Caco-2 (cell line): ENCODE measurements at regions not wholly inside any gene's neighbourhood (a gene's known extent, or its start where the extent isn't known, plus 50 kb on each side); places are given as distances from the start of the nearest gene placed in this dataset.

Experiments
- BruUV-seq: library from RNA; stranded (reverse); fragments of 400-500 nt; replicated peaks from 2 replicates; lab custom pipeline; 2021; lab: Mats Ljungman, UMichigan
- CTCF ChIA-PET: fragments of 300-600 bp; sonication (Branson Sonifier 250); formaldehyde crosslinking; loops from one replicate; lab custom pipeline; 2022; ENCODE audit warnings: antibody characterized with exemption; lab: Charles Lee
- POLR2A ChIA-PET: fragments of 300-600 bp; sonication (Branson Sonifier 250); formaldehyde crosslinking; loops from one replicate; lab custom pipeline; 2022; ENCODE audit warnings: antibody characterized with exemption; lab: Charles Lee
- DNase-seq, 2 experiments: peaks; one replicate each; pipeline versions ENCODE4 v3.0.0 to v3.0.0-alpha.2; 2020 to 2022
- H3K27me3 ChIP-seq: replicated peaks from 2 replicates; pipeline ENCODE4 v1.6.0; 2011; ENCODE audit warnings: low read length; ENCODE audit not compliant: control insufficient read depth, insufficient read depth
- H3K36me3 ChIP-seq: 2 replicates; pipeline ENCODE4 v1.5.1; 2011; ENCODE audit warnings: low read length; ENCODE audit not compliant: control insufficient read depth, insufficient read depth
- H3K4me1 ChIP-seq: fragments of 250-450 bp; sonication (Bioruptor Pico); 2 replicates; pipeline ENCODE4 v1.5.1; 2020; ENCODE audit warnings: mild to moderate bottlenecking
- H3K4me3 ChIP-seq: 2 replicates; pipeline ENCODE4 v1.5.1; 2011; ENCODE audit warnings: low read depth, mild to moderate bottlenecking, control low read depth, low read length
- H3K9me3 ChIP-seq: fragments of 250-450 bp; sonication (Bioruptor Pico); 2 replicates; pipeline ENCODE4 v1.5.1; 2020; ENCODE audit warnings: mild to moderate bottlenecking, moderate library complexity
- H3K27ac Mint-ChIP-seq: one replicate; pipeline ENCODE4 v1.8.0; 2022; ENCODE audit warnings: mixed read lengths; ENCODE audit not compliant: unreplicated experiment
- H3K27me3 Mint-ChIP-seq: one replicate; pipeline ENCODE4 v1.8.0; 2022; ENCODE audit warnings: mixed read lengths; ENCODE audit not compliant: insufficient read depth, unreplicated experiment
- H3K36me3 Mint-ChIP-seq: one replicate; pipeline ENCODE4 v1.8.0; 2022; ENCODE audit warnings: mild to moderate bottlenecking, mixed read lengths; ENCODE audit not compliant: insufficient read depth, unreplicated experiment
- H3K4me1 Mint-ChIP-seq: one replicate; pipeline ENCODE4 v1.8.0; 2022; ENCODE audit warnings: low read depth, mixed read lengths; ENCODE audit not compliant: unreplicated experiment
- H3K4me3 Mint-ChIP-seq: one replicate; pipeline ENCODE4 v1.8.0; 2022; ENCODE audit warnings: mild to moderate bottlenecking, moderate library complexity, mixed read lengths; ENCODE audit not compliant: unreplicated experiment
- H3K9me3 Mint-ChIP-seq: one replicate; pipeline ENCODE4 v1.8.0; 2022; ENCODE audit warnings: mixed read lengths; ENCODE audit not compliant: unreplicated experiment
- intact Hi-C: fragments of 100-400 bp; cut with micrococcal nuclease; formaldehyde crosslinking; loops from one replicate; pipeline ENCODE4 v1.10.0; 2022; ENCODE audit not compliant: unreplicated experiment
- TF ChIP-seq, protein P1 (sequence below), 2 experiments: fragments of 200-600 bp in 1 of 2; IDR thresholded peaks; 1 replicate in 1 of 2; 2 replicates in 1 of 2; pipeline versions ENCODE4 v1.5.1 to v1.8.0; 2011 to 2022; ENCODE audit warnings: antibody characterized with exemption in 1 of 2, control low read depth in 1 of 2, inconsistent platforms in 1 of 2, low read depth in 1 of 2, low read length in 1 of 2, mild to moderate bottlenecking in 1 of 2, moderate library complexity in 1 of 2; ENCODE audit not compliant: insufficient read depth in 1 of 2, severe bottlenecking in 1 of 2, unreplicated experiment in 1 of 2

DNA sequence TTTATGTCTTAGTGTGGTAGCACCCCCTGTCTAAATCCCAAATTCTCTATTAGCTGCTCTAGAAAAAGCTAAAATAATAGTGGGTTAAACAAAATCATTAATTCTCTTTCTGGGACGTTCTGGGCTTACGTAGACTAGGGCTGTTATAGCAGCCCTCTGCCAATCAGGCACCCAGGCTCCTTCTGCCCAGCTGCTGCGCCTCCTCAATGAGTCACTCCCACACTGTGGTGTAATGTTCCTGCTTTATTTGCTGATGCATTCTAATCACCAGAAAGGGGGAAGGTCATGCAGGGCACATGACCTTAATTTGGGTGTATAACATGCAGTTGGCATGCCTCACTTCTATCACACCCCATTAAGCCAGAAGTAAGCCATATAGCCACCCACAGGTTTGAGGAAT, 294.5 kb downstream of the GALC start:
- Mint-ChIP-seq H3K4me3 (no peak overlapping the region), H3K27me3 (peaks cover 9% of the 10 kb centered on the region), H3K36me3 (no peaks in the 10 kb centered on the region), H3K27ac (no peak overlapping the region), H3K9me3 (peaks cover 9% of the 10 kb centered on the region), H3K4me1 (no peaks in the 10 kb centered on the region)
- ChIA-PET CTCF (no interaction called here), POLR2A (no interaction called here)
- no peaks in the 10 kb centered on the region for H3K4me1 ChIP-seq
- H3K27me3 ChIP-seq = no peaks in the 10 kb centered on the region
- H3K9me3 ChIP-seq = no peaks in the 10 kb centered on the region
- H3K36me3 ChIP-seq = no peaks in the 10 kb centered on the region
- BruUV-seq = no TSS peak
- TF ChIP-seq, protein P1, sequence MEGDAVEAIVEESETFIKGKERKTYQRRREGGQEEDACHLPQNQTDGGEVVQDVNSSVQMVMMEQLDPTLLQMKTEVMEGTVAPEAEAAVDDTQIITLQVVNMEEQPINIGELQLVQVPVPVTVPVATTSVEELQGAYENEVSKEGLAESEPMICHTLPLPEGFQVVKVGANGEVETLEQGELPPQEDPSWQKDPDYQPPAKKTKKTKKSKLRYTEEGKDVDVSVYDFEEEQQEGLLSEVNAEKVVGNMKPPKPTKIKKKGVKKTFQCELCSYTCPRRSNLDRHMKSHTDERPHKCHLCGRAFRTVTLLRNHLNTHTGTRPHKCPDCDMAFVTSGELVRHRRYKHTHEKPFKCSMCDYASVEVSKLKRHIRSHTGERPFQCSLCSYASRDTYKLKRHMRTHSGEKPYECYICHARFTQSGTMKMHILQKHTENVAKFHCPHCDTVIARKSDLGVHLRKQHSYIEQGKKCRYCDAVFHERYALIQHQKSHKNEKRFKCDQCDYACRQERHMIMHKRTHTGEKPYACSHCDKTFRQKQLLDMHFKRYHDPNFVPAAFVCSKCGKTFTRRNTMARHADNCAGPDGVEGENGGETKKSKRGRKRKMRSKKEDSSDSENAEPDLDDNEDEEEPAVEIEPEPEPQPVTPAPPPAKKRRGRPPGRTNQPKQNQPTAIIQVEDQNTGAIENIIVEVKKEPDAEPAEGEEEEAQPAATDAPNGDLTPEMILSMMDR (IDR thresholded peaks at IDR 0.05; ENCODE audit: insufficient read depth in 1 of 2, low read depth in 1 of 2, low read length in 1 of 2, severe bottlenecking in 1 of 2, unreplicated experiment in 1 of 2) = no peak
- intact Hi-C loops = no loop called here
- no peak for DNase-seq
- no peak overlapping the region for H3K4me3 ChIP-seq

DNA sequence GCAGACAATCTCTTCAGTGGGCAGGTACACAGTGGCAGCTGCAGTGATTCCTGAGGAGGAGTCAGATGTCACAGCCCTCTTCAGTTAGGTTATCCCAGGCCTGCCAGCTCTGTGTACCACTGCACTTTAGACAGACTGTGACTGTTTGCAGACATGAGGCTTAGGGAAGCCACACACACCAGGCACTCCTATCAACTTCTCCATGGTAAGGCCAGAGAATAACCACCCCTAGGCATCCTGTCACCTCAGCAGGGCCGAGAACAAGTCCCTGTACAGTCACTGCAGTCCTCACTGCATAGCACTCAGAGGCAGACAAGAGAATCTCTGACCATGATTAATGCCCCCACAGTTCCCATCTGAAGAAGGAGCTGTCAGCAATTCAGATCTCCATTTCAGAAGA, 296.5 kb downstream of the GALC start:
- BruUV-seq = no TSS peak
- ChIA-PET POLR2A (no interaction called here), CTCF (no interaction called here)
- H3K9me3 Mint-ChIP-seq = peaks cover 9% of the 10 kb centered on the region
- peaks cover 4% of the 10 kb centered on the region for H3K27me3 Mint-ChIP-seq
- Histone ChIP-seq H3K4me3 (no peak overlapping the region), H3K36me3 (no peaks in the 10 kb centered on the region), H3K9me3 (no peaks in the 10 kb centered on the region), H3K4me1 (no peaks in the 10 kb centered on the region), H3K27me3 (no peaks in the 10 kb centered on the region)
- TF ChIP-seq, protein P1 (IDR thresholded peaks at IDR 0.05; ENCODE audit: insufficient read depth in 1 of 2, low read depth in 1 of 2, low read length in 1 of 2, severe bottlenecking in 1 of 2, unreplicated experiment in 1 of 2) = no peak
- H3K27ac Mint-ChIP-seq = no peak overlapping the region
- DNase-seq = no peak
- no peaks in the 10 kb centered on the region for H3K4me1 Mint-ChIP-seq
- no peak overlapping the region for H3K4me3 Mint-ChIP-seq
- intact Hi-C loops = no loop called here
- H3K36me3 Mint-ChIP-seq = no peaks in the 10 kb centered on the region

DNA sequence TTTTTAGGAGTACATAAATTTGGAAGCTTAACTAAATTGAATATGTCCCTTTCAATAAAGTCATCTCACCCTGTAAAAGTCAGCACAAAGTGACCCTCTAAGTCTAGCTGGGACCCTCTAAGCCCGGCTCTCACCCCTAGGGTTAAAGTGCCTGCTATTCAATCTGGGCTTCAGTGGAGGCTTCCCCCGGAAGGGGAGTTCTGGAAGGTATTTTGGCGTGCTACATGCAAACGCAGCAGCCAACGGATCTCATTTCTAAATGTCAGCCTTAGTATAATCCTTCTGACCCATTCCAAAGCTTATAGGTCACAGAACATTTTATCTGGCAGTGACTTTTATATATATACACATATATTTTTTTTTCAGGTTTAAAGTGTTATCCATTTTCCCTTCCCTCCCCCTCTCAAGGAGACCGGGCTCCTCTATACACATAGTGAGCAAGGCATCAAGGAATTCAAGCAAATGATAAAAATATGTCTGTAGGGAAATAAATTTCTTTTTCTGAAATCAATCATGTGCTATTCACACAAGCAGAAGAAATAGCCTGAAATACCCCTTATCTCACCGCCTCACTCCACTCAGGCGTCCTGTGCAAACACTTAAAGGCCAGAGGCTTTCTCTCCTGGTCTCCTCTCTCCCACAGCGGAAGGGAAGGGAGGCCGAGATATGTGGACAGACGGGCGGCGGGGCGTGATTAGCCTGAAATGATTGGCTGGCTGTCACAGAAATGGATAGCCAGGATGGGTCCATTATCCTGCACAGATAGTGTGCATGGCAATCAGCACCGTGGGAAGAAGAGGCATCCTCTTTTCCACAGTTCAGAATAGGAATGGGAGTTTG, 301.7 kb downstream of the GALC start:
- intact Hi-C loops = loop anchor here (5.0 kb wide), 1 partner anchor 431 kb away; no protein-coding TSS in a partner anchor
- CTCF ChIA-PET = no interaction called here
- POLR2A ChIA-PET = no interaction called here

More for the DNA sequence above, 301.7 kb downstream of the GALC start:
- Mint-ChIP-seq H3K27me3 (peaks cover 4% of the 10 kb centered on the region), H3K36me3 (no peaks in the 10 kb centered on the region), H3K4me1 (peaks cover 7% of the 10 kb centered on the region), H3K27ac (no peak overlapping the region), H3K9me3 (peaks cover 9% of the 10 kb centered on the region), H3K4me3 (no peak overlapping the region)
- Histone ChIP-seq H3K27me3 (no peaks in the 10 kb centered on the region), H3K4me1 (no peaks in the 10 kb centered on the region), H3K4me3 (no peak overlapping the region), H3K9me3 (no peaks in the 10 kb centered on the region), H3K36me3 (no peaks in the 10 kb centered on the region)
- no peak for DNase-seq
- no TSS peak for BruUV-seq
- TF ChIP-seq, protein P1 (IDR thresholded peaks at IDR 0.05; ENCODE audit: insufficient read depth in 1 of 2, low read depth in 1 of 2, low read length in 1 of 2, severe bottlenecking in 1 of 2, unreplicated experiment in 1 of 2) = no peak
